ENCODE measurements at regions not wholly inside any gene's neighbourhood (a gene's known extent, or its start where the extent isn't known, plus 50 kb on each side); places are given as distances from the start of the nearest gene placed in this dataset.

- TF ChIP-seq CTCF (conservative IDR thresholded peaks at IDR 0.05 in 1 of 2, IDR thresholded peaks at IDR 0.05 in 1 of 2; ENCODE audit: extremely low read depth in 1 of 2, insufficient read depth in 1 of 2, low read depth in 1 of 2, low read length in 2 of 2) (no peak), EZH2 (IDR thresholded peaks at IDR 0.05; ENCODE audit: borderline replicate concordance, low read length) (no peak)
Measured at GRCh38 chr2:153393518-153393917, 85.0 kb downstream of the RPRM start.

Data from mammary epithelial cell (primary cell).